Mucosa of gallbladder (tissue), 1 donor: ENCODE measurements at regions not wholly inside any gene's neighbourhood (a gene's known extent, or its start where the extent isn't known, plus 50 kb on each side); places are given as distances from the start of the nearest gene placed in this dataset.

Source experiments
- DNase-seq: peaks from one replicate; pipeline ENCODE4 v3.0.0-alpha.2; 2020; ENCODE audit warnings: low spot score
- donor health status: DM: no; HTN: no; CAD: no.

DNA sequence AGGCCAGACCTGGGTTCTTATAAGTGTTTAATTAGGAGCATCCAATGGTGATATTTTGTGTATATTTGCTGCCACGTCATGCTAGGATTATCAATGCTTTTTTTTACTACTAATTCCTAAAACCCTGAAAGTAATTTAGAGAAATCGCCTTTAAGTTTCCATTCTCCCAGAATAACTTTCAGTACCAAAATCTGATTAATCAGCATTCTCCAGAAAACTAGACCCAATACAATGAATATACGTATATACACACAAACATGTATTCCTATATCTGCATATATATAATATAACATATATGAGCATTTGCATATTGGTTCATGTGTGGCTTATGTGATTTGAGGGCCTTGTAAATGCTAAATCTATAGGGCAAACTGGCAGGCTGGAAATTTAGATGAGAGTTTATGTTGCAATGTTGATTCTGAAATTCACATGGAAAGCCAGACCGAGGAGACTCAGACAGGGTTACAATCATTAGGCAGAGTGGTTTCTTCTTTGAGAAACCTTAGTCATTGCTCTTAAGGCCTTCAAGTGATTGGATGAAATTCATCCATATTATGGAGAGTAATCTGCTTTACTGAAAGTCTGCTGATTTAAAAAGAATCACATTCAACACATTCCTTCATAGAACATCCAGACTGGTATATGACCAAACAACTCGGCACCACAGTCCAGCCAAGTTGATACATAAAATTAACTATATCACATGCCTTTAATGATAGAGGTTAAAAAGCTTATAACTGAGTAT lies 65.9 kb upstream of the RGPD4 start:
- no peak for DNase-seq

- no peak for DNase-seq
Observed at GRCh38 chr2:107772353-107772752, 54.3 kb upstream of the RGPD4 start.

DNA sequence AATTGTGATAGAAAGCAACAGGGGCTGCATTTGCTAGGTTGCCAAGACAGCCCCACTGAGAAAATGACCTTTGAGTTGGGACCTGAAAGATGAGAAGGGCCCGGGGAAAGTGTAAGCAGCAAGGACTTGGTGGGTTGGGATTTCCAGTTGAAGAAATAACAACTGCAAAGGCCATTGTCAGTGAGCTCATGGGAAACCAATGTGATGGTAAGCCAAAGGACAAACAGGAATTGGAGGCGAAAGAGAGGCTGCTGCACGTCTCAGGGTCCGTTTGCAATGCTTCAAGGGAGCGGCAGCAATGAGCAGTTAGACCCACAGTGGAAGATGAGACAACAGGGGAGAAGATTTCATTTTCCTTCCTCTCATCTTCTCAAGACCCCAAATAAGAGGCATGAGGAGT lies 51.5 kb upstream of the RGPD4 start:
- DNase-seq: no peak

DNA sequence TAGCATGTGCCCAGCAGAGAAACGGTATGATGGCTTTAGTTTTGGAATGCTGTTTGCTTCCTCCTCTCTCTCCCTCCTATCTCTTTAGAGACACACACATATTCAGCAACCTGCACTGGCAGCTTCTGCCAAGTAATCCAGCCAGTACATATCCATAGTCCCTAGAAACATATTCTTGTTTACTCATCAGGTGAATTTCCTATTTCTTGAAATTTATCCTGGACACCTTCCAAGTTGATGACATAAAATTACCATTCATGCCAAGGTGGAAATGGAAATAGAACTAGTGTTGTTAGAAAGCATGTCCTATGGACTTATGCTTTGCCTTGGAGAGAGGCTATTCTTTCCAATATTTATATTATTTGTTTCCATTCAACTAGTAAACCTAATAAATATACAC lies 50.9 kb upstream of the RGPD4 start:
- no peak for DNase-seq

GRCh38 chr2:107776362-107776761 lies 50.3 kb upstream of the RGPD4 start:
- DNase-seq: no peak
